Body of pancreas (tissue), 4 donors: ENCODE measurements at regions not wholly inside any gene's neighbourhood (a gene's known extent, or its start where the extent isn't known, plus 50 kb on each side); places are given as distances from the start of the nearest gene placed in this dataset.

Experiments
- POLR2A ChIP-seq, 3 donors: fragments of 450-650 bp; IDR thresholded peaks; one replicate each; pipeline ENCODE4 v1.6.1; 2016; ENCODE audit warnings: antibody characterized with exemption in 3 of 3, mild to moderate bottlenecking in 2 of 3
- TF ChIP-seq, protein P1 (sequence below), 7 experiments: fragments of 450-650 bp in 4 of 7; fragments of 200-600 bp in 3 of 7; sonication (generic) in 3 of 7; IDR thresholded peaks; one replicate each; pipeline ENCODE4 v1.5.1; 2016 to 2019; ENCODE audit warnings: antibody characterized with exemption in 7 of 7

DNA sequence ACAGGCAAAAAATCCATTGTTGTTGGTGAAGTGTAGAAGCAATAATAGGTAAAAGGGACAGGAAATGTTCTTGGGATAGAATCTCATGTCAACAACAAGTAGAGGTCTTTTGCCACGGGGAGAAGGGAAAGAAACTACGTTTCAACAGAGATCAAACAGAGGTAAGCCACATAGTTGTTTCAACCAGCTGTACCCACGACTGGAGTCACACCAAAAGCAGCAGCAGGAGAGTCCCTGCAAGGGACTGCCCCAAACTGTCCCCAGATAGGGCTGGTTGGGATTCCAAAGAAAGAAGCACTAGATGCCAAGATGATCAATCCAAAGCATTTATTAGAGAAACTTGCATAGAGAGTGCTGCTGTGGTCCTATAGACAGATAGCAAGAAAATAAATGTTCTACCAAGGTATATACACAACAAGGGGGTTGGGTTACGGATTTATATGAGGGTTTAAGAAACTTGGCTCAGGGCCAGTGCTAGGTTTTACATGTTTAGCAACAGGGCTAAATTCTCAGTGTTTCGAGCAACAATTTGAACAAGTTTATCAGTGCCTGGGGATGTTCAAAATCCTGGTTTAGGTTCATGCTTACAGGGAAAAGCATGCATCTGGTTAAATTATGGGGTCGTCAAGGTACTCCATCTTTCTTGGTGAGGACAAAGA, 466.5 kb downstream of the MMUT start:
- TF ChIP-seq, protein P1, sequence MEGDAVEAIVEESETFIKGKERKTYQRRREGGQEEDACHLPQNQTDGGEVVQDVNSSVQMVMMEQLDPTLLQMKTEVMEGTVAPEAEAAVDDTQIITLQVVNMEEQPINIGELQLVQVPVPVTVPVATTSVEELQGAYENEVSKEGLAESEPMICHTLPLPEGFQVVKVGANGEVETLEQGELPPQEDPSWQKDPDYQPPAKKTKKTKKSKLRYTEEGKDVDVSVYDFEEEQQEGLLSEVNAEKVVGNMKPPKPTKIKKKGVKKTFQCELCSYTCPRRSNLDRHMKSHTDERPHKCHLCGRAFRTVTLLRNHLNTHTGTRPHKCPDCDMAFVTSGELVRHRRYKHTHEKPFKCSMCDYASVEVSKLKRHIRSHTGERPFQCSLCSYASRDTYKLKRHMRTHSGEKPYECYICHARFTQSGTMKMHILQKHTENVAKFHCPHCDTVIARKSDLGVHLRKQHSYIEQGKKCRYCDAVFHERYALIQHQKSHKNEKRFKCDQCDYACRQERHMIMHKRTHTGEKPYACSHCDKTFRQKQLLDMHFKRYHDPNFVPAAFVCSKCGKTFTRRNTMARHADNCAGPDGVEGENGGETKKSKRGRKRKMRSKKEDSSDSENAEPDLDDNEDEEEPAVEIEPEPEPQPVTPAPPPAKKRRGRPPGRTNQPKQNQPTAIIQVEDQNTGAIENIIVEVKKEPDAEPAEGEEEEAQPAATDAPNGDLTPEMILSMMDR (IDR thresholded peaks at IDR 0.05) = no peak
- no peak for TF ChIP-seq POLR2A (IDR thresholded peaks at IDR 0.05)
